NT2/D1 (cell line): ENCODE measurements at regions not wholly inside any gene's neighbourhood (a gene's known extent, or its start where the extent isn't known, plus 50 kb on each side); places are given as distances from the start of the nearest gene placed in this dataset.

Source experiments
- DNase-seq: peaks from one replicate; pipeline ENCODE4 v3.0.0-alpha.2; 2011; ENCODE audit warnings: low read depth, low spot score
- H3K27me3 ChIP-seq: 2 replicates; pipeline ENCODE4 v1.6.0; 2011; ENCODE audit warnings: mild to moderate bottlenecking; ENCODE audit not compliant: insufficient read length, insufficient read depth
- H3K36me3 ChIP-seq: 2 replicates; pipeline ENCODE4 v1.6.1; 2011; ENCODE audit warnings: mild to moderate bottlenecking, low read length, mixed read lengths; ENCODE audit not compliant: insufficient read depth, insufficient read length
- H3K4me1 ChIP-seq: 2 replicates; pipeline ENCODE4 v1.5.1; 2011; ENCODE audit not compliant: insufficient read depth, insufficient read length
- H3K4me3 ChIP-seq: 2 replicates; pipeline ENCODE4 v1.5.1; 2011; ENCODE audit warnings: low read depth; ENCODE audit not compliant: insufficient read length
- H3K9ac ChIP-seq: 2 replicates; pipeline ENCODE4 v1.6.0; 2011; ENCODE audit warnings: low read depth; ENCODE audit not compliant: insufficient read length
- H3K9me3 ChIP-seq: 2 replicates; pipeline ENCODE4 v1.5.1; 2011; ENCODE audit warnings: mild to moderate bottlenecking, low read length; ENCODE audit not compliant: insufficient read depth
- SUZ12 ChIP-seq: IDR thresholded peaks from 2 replicates; pipeline ENCODE4 v1.6.1; 2011; ENCODE audit not compliant: insufficient read length, insufficient read depth; ENCODE audit errors: extremely low read depth
- YY1 ChIP-seq: IDR thresholded peaks from 2 replicates; pipeline ENCODE4 v1.6.1; 2011; ENCODE audit not compliant: insufficient read length, insufficient read depth
- ZNF274 ChIP-seq: IDR thresholded peaks from 2 replicates; pipeline ENCODE4 v1.6.1; 2011; ENCODE audit warnings: mild to moderate bottlenecking, low read depth, low read length

DNA sequence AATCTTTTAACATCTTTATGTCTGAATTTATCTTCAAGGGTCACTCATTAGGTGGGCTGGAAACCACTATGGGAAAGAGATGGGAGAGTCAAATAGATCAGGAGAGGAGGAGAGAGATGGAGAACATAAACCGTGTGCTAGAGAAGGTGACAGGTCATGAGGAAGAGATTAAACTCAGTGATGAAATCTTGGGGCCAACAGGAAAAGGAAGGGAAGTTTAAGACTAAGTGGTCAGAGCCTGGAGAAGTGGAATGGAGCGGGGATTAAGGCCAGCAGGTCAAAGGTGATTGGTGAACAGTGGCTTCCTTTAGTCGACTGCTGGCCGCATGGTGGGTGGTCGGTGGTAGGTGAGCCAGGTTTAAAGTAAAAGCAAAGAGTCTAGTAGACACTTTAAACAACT is 169.3 kb upstream of the IVNS1ABP start:
- Histone ChIP-seq H3K4me3 (no peak overlapping the region), H3K9ac (no peak overlapping the region), H3K4me1 (no peaks in the 10 kb centered on the region), H3K9me3 (no peaks in the 10 kb centered on the region), H3K27me3 (no peaks in the 10 kb centered on the region), H3K36me3 (no peaks in the 10 kb centered on the region)
- no peak for DNase-seq
- TF ChIP-seq SUZ12 (no peak), YY1 (no peak), ZNF274 (no peak)

DNA sequence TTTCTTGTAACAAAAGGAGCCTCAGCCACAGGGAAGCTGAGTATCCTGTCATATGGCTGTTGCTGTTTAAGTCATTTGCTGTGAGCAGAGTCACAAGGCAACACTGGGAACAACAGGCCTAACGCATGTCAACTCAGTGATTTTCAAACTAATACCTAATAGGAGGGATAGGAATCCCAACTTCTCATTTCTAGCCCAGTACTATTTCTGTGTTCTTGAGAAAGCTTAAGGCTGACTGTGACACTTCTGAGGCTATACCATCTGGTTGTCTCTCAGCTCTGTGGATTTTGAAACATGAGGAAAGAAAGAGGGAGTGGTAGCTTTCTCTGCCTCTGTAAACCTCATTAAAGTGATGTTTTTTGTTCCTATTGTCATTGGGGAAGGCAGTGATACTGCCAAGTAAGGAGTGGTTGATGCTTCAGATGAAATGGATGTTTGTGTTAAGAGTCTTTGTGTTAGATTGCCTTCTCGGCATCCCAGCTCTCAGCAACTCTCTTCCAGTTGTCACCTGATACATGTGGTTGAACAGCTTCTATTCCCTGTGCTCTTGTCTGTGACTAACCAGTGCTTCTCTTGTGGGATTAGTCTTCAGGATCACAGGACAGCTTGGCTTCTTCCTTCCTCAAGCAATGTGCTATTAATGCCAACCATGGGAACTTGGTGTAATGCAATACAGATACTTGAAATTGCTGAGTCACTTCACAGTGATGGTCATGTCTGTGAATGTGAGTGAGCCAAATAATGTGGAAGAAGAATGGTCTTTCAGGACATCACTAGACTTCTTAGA is 166.8 kb upstream of the IVNS1ABP start:
- Histone ChIP-seq H3K4me1 (no peaks in the 10 kb centered on the region), H3K9me3 (no peaks in the 10 kb centered on the region), H3K27me3 (no peaks in the 10 kb centered on the region), H3K36me3 (no peaks in the 10 kb centered on the region), H3K4me3 (no peak overlapping the region), H3K9ac (no peak overlapping the region)
- DNase-seq = no peak
- no peak for TF ChIP-seq SUZ12
- TF ChIP-seq ZNF274 = no peak
- TF ChIP-seq YY1 = no peak

DNA sequence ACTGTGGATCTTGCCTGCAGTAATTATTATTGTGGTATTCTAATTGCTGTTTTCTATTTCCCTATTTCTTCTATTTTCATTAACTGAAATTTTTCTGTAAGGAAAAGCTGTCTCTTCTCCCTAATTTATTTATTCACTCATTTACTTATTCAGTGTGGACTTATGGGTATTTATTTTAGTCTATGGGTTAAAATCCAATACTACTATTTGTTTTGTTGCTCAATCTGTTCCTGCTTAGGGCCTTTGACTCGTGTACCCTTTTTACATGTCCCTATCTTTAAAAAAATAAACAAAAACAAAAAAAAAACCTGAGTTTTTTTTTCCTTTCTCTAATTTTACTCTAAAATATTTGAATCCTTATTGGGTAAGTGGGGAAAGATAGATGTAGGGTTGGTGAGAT is 166.2 kb upstream of the IVNS1ABP start:
- TF ChIP-seq ZNF274 (no peak), YY1 (no peak), SUZ12 (no peak)
- H3K9me3 ChIP-seq = no peaks in the 10 kb centered on the region
- H3K27me3 ChIP-seq = no peaks in the 10 kb centered on the region
- no peak for DNase-seq
- no peak overlapping the region for H3K4me3 ChIP-seq
- no peaks in the 10 kb centered on the region for H3K36me3 ChIP-seq
- no peak overlapping the region for H3K9ac ChIP-seq
- H3K4me1 ChIP-seq = no peaks in the 10 kb centered on the region

DNA sequence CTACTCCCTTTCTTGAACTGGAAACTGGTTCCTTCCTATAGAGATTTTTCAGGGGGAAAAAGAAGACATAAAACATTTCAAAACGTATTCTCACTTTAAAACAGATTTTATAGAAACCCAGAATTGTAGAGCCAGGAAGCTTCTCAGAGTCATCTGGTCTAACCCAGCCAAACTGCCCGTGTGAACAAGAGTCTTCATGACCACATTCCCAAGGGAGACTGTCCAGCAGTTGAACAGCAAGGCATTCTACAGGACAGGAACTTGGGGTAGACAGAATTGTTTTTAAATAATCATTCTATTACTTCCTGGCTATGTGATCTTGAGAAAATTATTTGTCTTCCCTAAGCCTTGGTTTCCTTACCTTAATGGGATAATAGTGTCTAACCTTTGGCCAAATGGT is 163.5 kb upstream of the IVNS1ABP start:
- H3K4me3 ChIP-seq = no peak overlapping the region
- no peak for DNase-seq
- H3K4me1 ChIP-seq = no peaks in the 10 kb centered on the region
- H3K36me3 ChIP-seq = no peaks in the 10 kb centered on the region
- H3K9me3 ChIP-seq = no peaks in the 10 kb centered on the region
- H3K27me3 ChIP-seq = no peaks in the 10 kb centered on the region
- no peak for TF ChIP-seq SUZ12
- TF ChIP-seq ZNF274 = no peak
- no peak for TF ChIP-seq YY1
- no peak overlapping the region for H3K9ac ChIP-seq

DNA sequence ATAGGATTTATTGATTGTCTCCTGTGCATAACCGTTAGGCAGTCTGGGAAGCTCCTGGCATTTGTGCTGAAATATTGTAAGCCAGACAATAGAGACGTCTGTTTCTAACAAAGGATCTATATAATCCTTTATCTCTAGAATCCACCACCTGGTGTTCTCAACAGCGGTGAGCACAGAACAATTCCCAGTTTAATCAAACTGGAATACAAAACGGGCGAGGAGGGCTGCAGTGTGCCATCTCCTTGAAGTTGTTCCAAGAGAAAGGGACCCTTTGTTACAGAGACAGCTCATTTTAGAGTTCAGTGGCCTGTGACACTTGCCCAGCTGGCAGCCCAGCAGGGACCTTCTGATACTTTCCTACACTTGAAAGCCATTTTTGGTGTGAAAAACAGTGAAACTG is 162.8 kb upstream of the IVNS1ABP start:
- DNase-seq = no peak
- Histone ChIP-seq H3K9ac (no peak overlapping the region), H3K9me3 (no peaks in the 10 kb centered on the region), H3K36me3 (no peaks in the 10 kb centered on the region), H3K27me3 (no peaks in the 10 kb centered on the region), H3K4me3 (no peak overlapping the region), H3K4me1 (no peaks in the 10 kb centered on the region)
- TF ChIP-seq SUZ12 (no peak), ZNF274 (no peak), YY1 (no peak)

DNA sequence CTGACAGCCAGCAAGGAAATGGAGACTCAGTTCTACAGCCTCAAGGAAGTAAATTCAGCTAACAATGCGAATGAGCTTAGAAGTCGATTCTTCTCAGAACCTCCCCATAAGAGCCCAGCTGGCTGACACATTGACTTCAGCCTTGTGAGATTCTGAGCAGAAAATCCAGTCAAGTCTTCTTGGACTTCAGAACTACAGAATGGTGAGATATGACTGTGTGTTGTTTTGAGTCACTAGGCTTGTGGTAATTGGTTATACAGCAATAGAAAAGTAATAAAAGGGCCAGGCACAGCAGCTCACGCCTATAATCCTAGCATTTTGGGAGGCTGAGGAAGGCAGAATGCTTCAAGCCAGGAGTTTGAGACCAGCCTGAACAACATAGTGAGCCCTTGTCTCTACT is 161.8 kb upstream of the IVNS1ABP start:
- Histone ChIP-seq H3K4me1 (no peaks in the 10 kb centered on the region), H3K27me3 (no peaks in the 10 kb centered on the region), H3K9me3 (no peaks in the 10 kb centered on the region), H3K36me3 (no peaks in the 10 kb centered on the region), H3K9ac (no peak overlapping the region), H3K4me3 (no peak overlapping the region)
- no peak for DNase-seq
- no peak for TF ChIP-seq SUZ12

DNA sequence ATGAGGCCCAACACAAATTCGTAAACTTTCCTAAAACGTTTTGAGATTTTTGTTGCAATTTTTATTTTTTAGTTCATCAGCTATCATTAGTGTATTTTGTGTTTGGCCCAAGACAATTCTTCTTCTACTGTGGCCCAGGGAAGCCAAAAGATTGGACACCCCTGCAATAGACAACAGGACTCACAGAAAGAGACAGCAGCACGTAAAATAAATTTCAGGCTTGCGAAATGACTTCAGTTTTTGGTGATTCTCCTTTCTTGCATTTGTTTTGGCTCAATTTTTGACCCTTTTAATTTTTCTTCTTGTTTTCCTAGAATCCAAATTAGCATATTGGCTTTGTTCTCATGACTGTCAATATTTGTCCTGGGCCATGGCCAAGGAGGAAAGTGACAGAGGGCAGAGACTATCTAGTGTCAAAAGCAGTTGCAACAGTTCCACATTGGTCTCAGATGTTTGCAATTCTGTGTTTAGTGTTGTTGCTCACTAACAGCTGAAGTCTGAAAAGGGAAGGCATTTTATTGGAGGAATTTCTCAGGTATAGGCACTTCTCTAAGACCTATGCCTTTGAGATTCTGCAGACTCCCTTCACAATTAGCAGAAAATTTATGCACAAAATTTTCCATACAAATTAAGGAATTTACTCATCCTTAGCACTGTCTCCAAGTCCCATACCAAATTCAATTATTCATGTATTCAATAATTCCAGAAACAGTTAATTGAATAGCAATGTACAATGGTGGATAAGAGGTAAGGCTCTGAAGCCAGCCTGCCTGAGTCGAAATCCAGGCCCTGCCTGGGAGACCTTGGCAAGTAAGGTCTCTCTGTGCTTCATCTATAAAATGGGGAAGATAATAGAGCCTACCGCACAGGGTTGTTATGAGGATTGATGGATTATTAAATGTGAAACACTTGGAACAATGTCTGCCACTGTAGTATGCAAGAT is 160.9 kb upstream of the IVNS1ABP start:
- Histone ChIP-seq H3K9ac (no peak overlapping the region), H3K36me3 (no peaks in the 10 kb centered on the region), H3K9me3 (no peaks in the 10 kb centered on the region), H3K4me1 (no peaks in the 10 kb centered on the region), H3K27me3 (no peaks in the 10 kb centered on the region), H3K4me3 (no peak overlapping the region)
- TF ChIP-seq YY1 = no peak
- no peak for TF ChIP-seq SUZ12
- no peak for TF ChIP-seq ZNF274
- no peak for DNase-seq
